GM19328 (cell line): ENCODE measurements at regions not wholly inside any gene's neighbourhood (a gene's known extent, or its start where the extent isn't known, plus 50 kb on each side); places are given as distances from the start of the nearest gene placed in this dataset.

ENCODE experiments used
- ATAC-seq: cut with Tn5 transposase; IDR thresholded peaks from one replicate; pipeline ENCODE4 v1.9.1; 2021; ENCODE audit warnings: mild to moderate bottlenecking, moderate library complexity; ENCODE audit not compliant: unreplicated experiment

- no peak for ATAC-seq
Observed at GRCh38 chr5:103612545-103612944, 50.0 kb upstream of the NUDT12 start.
